ENCODE measurements at regions not wholly inside any gene's neighbourhood (a gene's known extent, or its start where the extent isn't known, plus 50 kb on each side); places are given as distances from the start of the nearest gene placed in this dataset.

DNA sequence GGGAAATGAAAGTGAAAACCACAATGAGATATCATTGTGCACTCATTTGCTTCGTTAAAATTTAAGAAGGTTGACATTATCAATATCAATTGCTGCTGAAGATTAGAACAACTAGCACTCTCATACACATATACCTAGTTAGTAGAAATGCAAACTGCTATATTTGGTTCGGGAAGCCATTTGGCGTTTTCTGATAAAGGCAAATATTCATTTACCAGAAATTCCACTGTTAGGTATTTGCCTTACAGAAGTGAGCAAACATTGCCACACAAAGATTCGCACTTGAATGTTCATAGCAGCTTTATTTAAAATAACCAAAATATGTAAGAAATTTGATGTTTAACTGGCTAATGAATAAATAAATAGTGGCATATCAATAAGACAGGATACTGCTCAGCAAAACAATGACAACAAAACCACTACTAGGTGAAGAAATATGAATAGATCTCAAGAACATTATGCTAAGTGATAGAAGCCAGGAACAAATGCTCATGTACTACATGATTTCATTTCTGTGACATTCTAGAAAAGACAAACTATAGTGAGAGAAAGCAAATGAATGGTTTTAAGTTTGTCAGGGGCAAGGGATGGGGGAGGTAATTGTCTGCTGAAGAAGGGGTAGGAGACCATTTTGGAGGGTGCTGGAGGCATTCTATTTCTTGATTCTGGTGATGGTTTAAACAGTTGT lies 387.8 kb downstream of the PTH2R start:
- TF ChIP-seq, protein P1, sequence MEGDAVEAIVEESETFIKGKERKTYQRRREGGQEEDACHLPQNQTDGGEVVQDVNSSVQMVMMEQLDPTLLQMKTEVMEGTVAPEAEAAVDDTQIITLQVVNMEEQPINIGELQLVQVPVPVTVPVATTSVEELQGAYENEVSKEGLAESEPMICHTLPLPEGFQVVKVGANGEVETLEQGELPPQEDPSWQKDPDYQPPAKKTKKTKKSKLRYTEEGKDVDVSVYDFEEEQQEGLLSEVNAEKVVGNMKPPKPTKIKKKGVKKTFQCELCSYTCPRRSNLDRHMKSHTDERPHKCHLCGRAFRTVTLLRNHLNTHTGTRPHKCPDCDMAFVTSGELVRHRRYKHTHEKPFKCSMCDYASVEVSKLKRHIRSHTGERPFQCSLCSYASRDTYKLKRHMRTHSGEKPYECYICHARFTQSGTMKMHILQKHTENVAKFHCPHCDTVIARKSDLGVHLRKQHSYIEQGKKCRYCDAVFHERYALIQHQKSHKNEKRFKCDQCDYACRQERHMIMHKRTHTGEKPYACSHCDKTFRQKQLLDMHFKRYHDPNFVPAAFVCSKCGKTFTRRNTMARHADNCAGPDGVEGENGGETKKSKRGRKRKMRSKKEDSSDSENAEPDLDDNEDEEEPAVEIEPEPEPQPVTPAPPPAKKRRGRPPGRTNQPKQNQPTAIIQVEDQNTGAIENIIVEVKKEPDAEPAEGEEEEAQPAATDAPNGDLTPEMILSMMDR (IDR thresholded peaks at IDR 0.05; ENCODE audit: poor library complexity, severe bottlenecking) = no peak
- TF ChIP-seq SMC3 (conservative IDR thresholded peaks at IDR 0.05; ENCODE audit: poor library complexity) (no peak), EZH2 (IDR thresholded peaks at IDR 0.05; ENCODE audit: borderline replicate concordance, insufficient read depth, low read length, poor library complexity, severe bottlenecking) (no peak), POLR2AphosphoS5 (IDR thresholded peaks at IDR 0.05) (no peak)
- TF ChIP-seq, protein P2, sequence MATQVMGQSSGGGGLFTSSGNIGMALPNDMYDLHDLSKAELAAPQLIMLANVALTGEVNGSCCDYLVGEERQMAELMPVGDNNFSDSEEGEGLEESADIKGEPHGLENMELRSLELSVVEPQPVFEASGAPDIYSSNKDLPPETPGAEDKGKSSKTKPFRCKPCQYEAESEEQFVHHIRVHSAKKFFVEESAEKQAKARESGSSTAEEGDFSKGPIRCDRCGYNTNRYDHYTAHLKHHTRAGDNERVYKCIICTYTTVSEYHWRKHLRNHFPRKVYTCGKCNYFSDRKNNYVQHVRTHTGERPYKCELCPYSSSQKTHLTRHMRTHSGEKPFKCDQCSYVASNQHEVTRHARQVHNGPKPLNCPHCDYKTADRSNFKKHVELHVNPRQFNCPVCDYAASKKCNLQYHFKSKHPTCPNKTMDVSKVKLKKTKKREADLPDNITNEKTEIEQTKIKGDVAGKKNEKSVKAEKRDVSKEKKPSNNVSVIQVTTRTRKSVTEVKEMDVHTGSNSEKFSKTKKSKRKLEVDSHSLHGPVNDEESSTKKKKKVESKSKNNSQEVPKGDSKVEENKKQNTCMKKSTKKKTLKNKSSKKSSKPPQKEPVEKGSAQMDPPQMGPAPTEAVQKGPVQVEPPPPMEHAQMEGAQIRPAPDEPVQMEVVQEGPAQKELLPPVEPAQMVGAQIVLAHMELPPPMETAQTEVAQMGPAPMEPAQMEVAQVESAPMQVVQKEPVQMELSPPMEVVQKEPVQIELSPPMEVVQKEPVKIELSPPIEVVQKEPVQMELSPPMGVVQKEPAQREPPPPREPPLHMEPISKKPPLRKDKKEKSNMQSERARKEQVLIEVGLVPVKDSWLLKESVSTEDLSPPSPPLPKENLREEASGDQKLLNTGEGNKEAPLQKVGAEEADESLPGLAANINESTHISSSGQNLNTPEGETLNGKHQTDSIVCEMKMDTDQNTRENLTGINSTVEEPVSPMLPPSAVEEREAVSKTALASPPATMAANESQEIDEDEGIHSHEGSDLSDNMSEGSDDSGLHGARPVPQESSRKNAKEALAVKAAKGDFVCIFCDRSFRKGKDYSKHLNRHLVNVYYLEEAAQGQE (IDR thresholded peaks at IDR 0.05; ENCODE audit: borderline replicate concordance) = no peak
